Adrenal gland (tissue), 9 donors: ENCODE measurements at regions not wholly inside any gene's neighbourhood (a gene's known extent, or its start where the extent isn't known, plus 50 kb on each side); places are given as distances from the start of the nearest gene placed in this dataset.
"Not testable (repeated sequence)": the region's sequence is repeated elsewhere in the genome, so short reads cannot be mapped to it uniquely, and the experiment has no call there.

Experiments
- DNase-seq, 7 donors: peaks; one replicate each; pipeline ENCODE4 v3.0.0-alpha.2; 2019 to 2020
- H3K27ac ChIP-seq, 5 donors: fragments of 200-600 bp; sonication (generic) in 4 of 5; 1 replicate in 3 of 5; 2 replicates in 2 of 5; pipeline versions ENCODE4 v1.5.1 to v1.8.0; 2016 to 2020; ENCODE audit warnings: mild to moderate bottlenecking in 1 of 5
- H3K27me3 ChIP-seq: fragments of 200-600 bp; 2 replicates; pipeline ENCODE4 v1.8.0; 2021
- H3K36me3 ChIP-seq, 2 donors: fragments of 200-600 bp; replicated peaks in 1 of 2; 1 replicate in 1 of 2; 2 replicates in 1 of 2; pipeline versions ENCODE4 v1.5.1 to v1.8.0; 2018 to 2022
- H3K4me1 ChIP-seq, 2 donors: fragments of 200-600 bp; replicated peaks in 1 of 2; 1 replicate in 1 of 2; 2 replicates in 1 of 2; pipeline versions ENCODE4 v1.5.1 to v1.8.0; 2018 to 2021
- H3K4me3 ChIP-seq, 4 donors: fragments of 200-600 bp; sonication (generic) in 3 of 4; one replicate each; pipeline ENCODE4 v1.5.1; 2016 to 2018
- H3K9me3 ChIP-seq, 3 donors: fragments of 200-600 bp; sonication (generic) in 1 of 3; replicated peaks in 1 of 3; 1 replicate in 2 of 3; 2 replicates in 1 of 3; pipeline versions ENCODE4 v1.5.1 to v1.8.0; 2016 to 2021
- CTCF ChIP-seq, 6 experiments: fragments of 450-650 bp in 4 of 6; fragments of 200-600 bp in 2 of 6; sonication (generic) in 1 of 6; IDR thresholded peaks; 1 replicate in 5 of 6; 2 replicates in 1 of 6; pipeline versions ENCODE4 v1.5.1 to v1.8.0; 2016 to 2021; ENCODE audit warnings: antibody characterized with exemption in 6 of 6, mild to moderate bottlenecking in 2 of 6, moderate library complexity in 1 of 6
- POLR2A ChIP-seq, 2 donors: fragments of 450-650 bp; IDR thresholded peaks; one replicate each; pipeline ENCODE4 v1.6.1; 2017; ENCODE audit warnings: antibody characterized with exemption in 2 of 2, mild to moderate bottlenecking in 2 of 2, moderate library complexity in 1 of 2
- WGBS, 4 donors: extraction: QIAGEN DNeasy Blood & Tissue Kit in 2 of 4; methylation state at CpG; one replicate each; pipeline versions ENCODE4 v1.1.5 to v1.1.7; 2013 to 2017; 5-methylcytosine and 5-hydroxymethylcytosine counted together
- intact Hi-C, 2 donors: fragments of 100-400 bp; cut with DNase I; formaldehyde crosslinking; loops; one replicate each; pipeline versions ENCODE4 v1.14.1 to v1.15.0; 2022 to 2023
- donor health status: healthy with polysubstance abuse.
- donor health status: Bipolar disorder and iron deficiency.
- donor health status: DM: yes; HTN: yes; CAD: no.
- donor health status: DM: no; HTN: no; CAD: no.
- donor health status: DM: no; HTN: no; CAD: no.

GRCh38 chr7:130853503-130854279, 119.7 kb upstream of the KLF14 start:
- no peaks in the 10 kb centered on the region for H3K4me1 ChIP-seq
- WGBS, 4 donors, result 89 to 93% (median 91%) methylated on average over 7 of the region's 7 CpGs
- intact Hi-C loops, result no loop called here
- H3K27ac ChIP-seq, result no peak overlapping the region
- H3K9me3 ChIP-seq, result peaks cover 9 to 24% (median 21%) of the 10 kb centered on the region in 3 donors
- TF ChIP-seq POLR2A (IDR thresholded peaks at IDR 0.05) (no peak), CTCF (IDR thresholded peaks at IDR 0.05) (no peak)
- DNase-seq, result no peak
- H3K27me3 ChIP-seq, result no peaks in the 10 kb centered on the region
- no peak overlapping the region for H3K4me3 ChIP-seq
- no peaks in the 10 kb centered on the region for H3K36me3 ChIP-seq

DNA sequence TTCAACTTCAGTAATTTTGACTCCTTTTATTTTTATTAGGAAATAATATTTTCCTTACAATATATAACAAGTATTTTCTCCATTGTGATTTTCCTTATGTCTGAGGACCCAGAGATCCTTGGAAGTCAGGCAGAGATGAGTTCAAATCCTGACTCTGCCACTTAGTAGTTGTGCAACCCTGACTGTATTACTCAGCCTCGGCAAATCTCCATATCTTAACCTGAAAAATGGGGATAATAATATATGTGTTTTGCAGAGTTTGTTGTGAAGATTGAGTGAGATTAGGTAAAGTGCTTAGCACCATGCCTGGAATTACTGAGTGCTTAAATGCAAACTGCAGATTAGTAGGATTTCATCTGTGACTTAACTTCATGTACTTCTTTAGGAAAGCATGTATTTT, 120.5 kb upstream of the KLF14 start:
- no peak for DNase-seq
- 84 to 100% (median 94%) methylated on average over 1 of the region's 1 CpG for WGBS, 4 donors
- Histone ChIP-seq H3K27ac (no peak overlapping the region), H3K4me1 (no peaks in the 10 kb centered on the region), H3K36me3 (no peaks in the 10 kb centered on the region), H3K4me3 (no peak overlapping the region), H3K27me3 (no peaks in the 10 kb centered on the region), H3K9me3 (peaks cover 9 to 28% (median 23%) of the 10 kb centered on the region in 3 donors)
- intact Hi-C loops, result no loop called here
- TF ChIP-seq POLR2A (IDR thresholded peaks at IDR 0.05), result no peak

GRCh38 chr7:130856866-130857265, 122.9 kb upstream of the KLF14 start:
- Histone ChIP-seq H3K27ac (no peak overlapping the region), H3K9me3 (peaks cover 9 to 35% (median 23%) of the 10 kb centered on the region in 3 donors), H3K27me3 (no peaks in the 10 kb centered on the region), H3K4me3 (no peak overlapping the region), H3K4me1 (no peaks in the 10 kb centered on the region), H3K36me3 (no peaks in the 10 kb centered on the region)
- DNase-seq, result no peak
- intact Hi-C loops, result no loop called here
- TF ChIP-seq POLR2A (IDR thresholded peaks at IDR 0.05), result no peak
- TF ChIP-seq CTCF (IDR thresholded peaks at IDR 0.05), result no peak

GRCh38 chr7:130860832-130861231, 126.8 kb upstream of the KLF14 start:
- 94 to 100% (median 98%) methylated on average over 2 of the region's 2 CpGs for WGBS, 4 donors

DNA sequence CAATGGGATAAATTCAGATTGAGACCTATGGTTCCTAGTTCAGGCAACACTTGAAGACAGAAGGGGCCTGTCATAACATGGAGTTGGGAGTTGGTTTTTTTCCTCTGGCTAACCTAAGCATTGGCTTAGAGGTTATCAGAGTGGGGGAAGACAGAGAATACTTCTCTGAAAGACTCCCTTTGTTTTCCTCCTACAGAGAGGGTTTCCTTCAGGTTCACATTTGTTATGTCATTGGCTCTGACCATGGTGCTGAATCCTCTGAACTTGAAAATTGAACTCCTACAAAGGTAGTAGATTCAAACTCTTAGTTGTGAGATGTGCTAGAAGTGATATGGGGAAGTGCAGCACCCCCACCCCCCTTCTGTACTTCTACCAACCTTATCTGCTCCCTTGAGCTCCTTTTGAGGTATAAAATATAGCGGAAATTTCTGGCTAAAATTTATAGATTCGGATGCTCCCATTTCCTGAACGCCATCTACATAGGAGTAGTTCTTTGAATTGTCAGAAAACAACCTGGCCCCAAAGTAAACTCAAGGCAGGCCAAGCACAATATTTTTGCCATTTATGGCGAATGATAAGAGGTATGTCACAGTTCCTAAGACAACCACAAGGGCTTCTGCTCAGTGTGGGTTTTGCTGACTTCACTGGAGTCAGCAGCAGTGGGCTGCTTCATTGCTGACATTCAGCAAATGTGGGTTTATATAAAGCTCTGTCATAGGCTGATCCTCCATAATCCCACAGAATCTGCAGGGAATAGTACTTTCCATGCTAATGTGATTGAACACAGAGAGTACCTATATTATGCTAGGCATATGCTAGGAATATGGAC, 131.6 kb upstream of the KLF14 start:
- H3K9me3 ChIP-seq, result peaks cover 0 to 6% (median 0%) of the 10 kb centered on the region in 3 donors
- no peak for DNase-seq
- H3K4me1 ChIP-seq, result no peaks in the 10 kb centered on the region
- no peaks in the 10 kb centered on the region for H3K27me3 ChIP-seq
- TF ChIP-seq CTCF (IDR thresholded peaks at IDR 0.05) (no peak), POLR2A (IDR thresholded peaks at IDR 0.05) (no peak)
- WGBS, 4 donors, result 87 to 93% (median 91%) methylated on average over 4 of the region's 4 CpGs
- no peak overlapping the region for H3K4me3 ChIP-seq
- peaks cover 0 to 14% of the 10 kb centered on the region in 2 donors for H3K36me3 ChIP-seq
- intact Hi-C loops, result no loop called here
- H3K27ac ChIP-seq, result no peak overlapping the region

More at GRCh38 chr7:130860832-130861231, 126.8 kb upstream of the KLF14 start:
- intact Hi-C loops, H3K36me3 ChIP-seq, H3K27me3 ChIP-seq, H3K27ac ChIP-seq, H3K4me3 ChIP-seq, DNase-seq, H3K4me1 ChIP-seq: not testable (repeated sequence)
- peaks cover 9 to 35% (median 23%) of the 10 kb centered on the region in 3 donors for H3K9me3 ChIP-seq
